ENCODE measurements at regions not wholly inside any gene's neighbourhood (a gene's known extent, or its start where the extent isn't known, plus 50 kb on each side); places are given as distances from the start of the nearest gene placed in this dataset.

GRCh38 chr3:113354307-113354706 is 87.0 kb downstream of the CFAP44 start:
- Histone ChIP-seq H3K4me2 (no peak overlapping the region), H3K4me1 (ENCODE audit: control insufficient read depth in 1 of 2, insufficient read depth in 2 of 2, low read depth in 1 of 2, low read length in 1 of 2) (no peaks in the 10 kb centered on the region), H3K79me2 (ENCODE audit: insufficient read depth) (no peaks in the 10 kb centered on the region), H3F3A (replicated peaks; ENCODE audit: insufficient read depth) (no peaks in the 10 kb centered on the region), H3K9me3 (no peaks in the 10 kb centered on the region), H3K9ac (no peak overlapping the region), H3K27me3 (ENCODE audit: insufficient read depth) (no peaks in the 10 kb centered on the region), H3K9me2 (no peaks in the 10 kb centered on the region), H4K20me1 (ENCODE audit: insufficient read depth) (no peaks in the 10 kb centered on the region), H2AFZ (ENCODE audit: low read depth) (no peak overlapping the region), H3K27ac (ENCODE audit: low read depth in 2 of 2, low read length in 1 of 2) (no peak overlapping the region), H3K36me3 (replicated peaks in 1 of 2; ENCODE audit: control insufficient read depth in 1 of 2, insufficient read depth in 2 of 2, low read length in 1 of 2) (no peaks in the 10 kb centered on the region), H3K4me3 (ENCODE audit: low read depth in 2 of 2, low read length in 1 of 2) (no peak overlapping the region)
- TF ChIP-seq RCOR1 (IDR thresholded peaks at IDR 0.05; ENCODE audit: low read length) (no peak), CHD2 (IDR thresholded peaks at IDR 0.05; ENCODE audit: low read length, partially characterized antibody) (no peak), SIN3A (IDR thresholded peaks at IDR 0.05; ENCODE audit: borderline replicate concordance, low read depth, low read length) (no peak), GABPA (IDR thresholded peaks at IDR 0.05; ENCODE audit: low read depth) (no peak), ELF1 (IDR thresholded peaks at IDR 0.05) (no peak)
- TF ChIP-seq, protein P1, sequence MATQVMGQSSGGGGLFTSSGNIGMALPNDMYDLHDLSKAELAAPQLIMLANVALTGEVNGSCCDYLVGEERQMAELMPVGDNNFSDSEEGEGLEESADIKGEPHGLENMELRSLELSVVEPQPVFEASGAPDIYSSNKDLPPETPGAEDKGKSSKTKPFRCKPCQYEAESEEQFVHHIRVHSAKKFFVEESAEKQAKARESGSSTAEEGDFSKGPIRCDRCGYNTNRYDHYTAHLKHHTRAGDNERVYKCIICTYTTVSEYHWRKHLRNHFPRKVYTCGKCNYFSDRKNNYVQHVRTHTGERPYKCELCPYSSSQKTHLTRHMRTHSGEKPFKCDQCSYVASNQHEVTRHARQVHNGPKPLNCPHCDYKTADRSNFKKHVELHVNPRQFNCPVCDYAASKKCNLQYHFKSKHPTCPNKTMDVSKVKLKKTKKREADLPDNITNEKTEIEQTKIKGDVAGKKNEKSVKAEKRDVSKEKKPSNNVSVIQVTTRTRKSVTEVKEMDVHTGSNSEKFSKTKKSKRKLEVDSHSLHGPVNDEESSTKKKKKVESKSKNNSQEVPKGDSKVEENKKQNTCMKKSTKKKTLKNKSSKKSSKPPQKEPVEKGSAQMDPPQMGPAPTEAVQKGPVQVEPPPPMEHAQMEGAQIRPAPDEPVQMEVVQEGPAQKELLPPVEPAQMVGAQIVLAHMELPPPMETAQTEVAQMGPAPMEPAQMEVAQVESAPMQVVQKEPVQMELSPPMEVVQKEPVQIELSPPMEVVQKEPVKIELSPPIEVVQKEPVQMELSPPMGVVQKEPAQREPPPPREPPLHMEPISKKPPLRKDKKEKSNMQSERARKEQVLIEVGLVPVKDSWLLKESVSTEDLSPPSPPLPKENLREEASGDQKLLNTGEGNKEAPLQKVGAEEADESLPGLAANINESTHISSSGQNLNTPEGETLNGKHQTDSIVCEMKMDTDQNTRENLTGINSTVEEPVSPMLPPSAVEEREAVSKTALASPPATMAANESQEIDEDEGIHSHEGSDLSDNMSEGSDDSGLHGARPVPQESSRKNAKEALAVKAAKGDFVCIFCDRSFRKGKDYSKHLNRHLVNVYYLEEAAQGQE (IDR thresholded peaks at IDR 0.05; ENCODE audit: low read depth, low read length): no peak
- TF ChIP-seq, protein P2, sequence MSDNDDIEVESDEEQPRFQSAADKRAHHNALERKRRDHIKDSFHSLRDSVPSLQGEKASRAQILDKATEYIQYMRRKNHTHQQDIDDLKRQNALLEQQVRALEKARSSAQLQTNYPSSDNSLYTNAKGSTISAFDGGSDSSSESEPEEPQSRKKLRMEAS (IDR thresholded peaks at IDR 0.05; ENCODE audit: low read depth): no peak
- no peak for DNase-seq
- WGBS (ENCODE audit: low lambda C conversion rate): 100% methylated on average over 1 of the region's 1 CpG
- ChIA-PET POLR2A (no interaction called here), CTCF (interaction anchor here (0.7 to 1.7 kb wide), 2 partner anchors 11 to 13 kb away, joined by 3 read pairs; no protein-coding TSS in a partner anchor)

DNA sequence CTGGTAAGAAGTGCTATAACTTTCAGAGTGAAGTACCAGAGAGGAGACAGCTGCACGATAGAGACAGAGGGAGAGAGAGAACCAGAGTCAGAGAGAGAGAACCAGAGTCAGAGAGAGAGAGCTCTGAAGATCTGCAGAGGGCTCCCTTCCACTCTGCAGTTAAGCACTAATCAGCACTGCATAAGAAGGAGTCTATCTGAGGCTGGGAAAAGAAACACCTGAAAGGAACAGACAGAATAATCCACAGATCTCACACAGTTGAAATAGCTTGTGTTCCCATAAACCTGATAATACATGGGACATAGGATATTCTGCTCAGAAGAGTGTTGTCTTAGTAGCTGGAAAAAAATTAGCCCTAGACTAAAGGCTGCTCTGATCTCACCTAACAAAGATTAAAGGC is 87.6 kb downstream of the CFAP44 start:
- ChIA-PET CTCF (interaction anchor here (0.7 to 1.7 kb wide), 2 partner anchors 11 to 14 kb away, joined by 3 read pairs; no protein-coding TSS in a partner anchor), POLR2A (no interaction called here)
- TF ChIP-seq CTCF (IDR thresholded peaks at IDR 0.05) (no peak), RXRA (IDR thresholded peaks at IDR 0.05; ENCODE audit: borderline replicate concordance, low read depth) (no peak), SMC3 (IDR thresholded peaks at IDR 0.05; ENCODE audit: low read depth, low read length) (no peak), EZH2phosphoT487 (IDR thresholded peaks at IDR 0.05; ENCODE audit: borderline replicate concordance, low read depth) (no peak), ELF1 (IDR thresholded peaks at IDR 0.05) (no peak), FOXM1 (IDR thresholded peaks at IDR 0.05; ENCODE audit: low read depth) (no peak)
- TF ChIP-seq, protein P3, sequence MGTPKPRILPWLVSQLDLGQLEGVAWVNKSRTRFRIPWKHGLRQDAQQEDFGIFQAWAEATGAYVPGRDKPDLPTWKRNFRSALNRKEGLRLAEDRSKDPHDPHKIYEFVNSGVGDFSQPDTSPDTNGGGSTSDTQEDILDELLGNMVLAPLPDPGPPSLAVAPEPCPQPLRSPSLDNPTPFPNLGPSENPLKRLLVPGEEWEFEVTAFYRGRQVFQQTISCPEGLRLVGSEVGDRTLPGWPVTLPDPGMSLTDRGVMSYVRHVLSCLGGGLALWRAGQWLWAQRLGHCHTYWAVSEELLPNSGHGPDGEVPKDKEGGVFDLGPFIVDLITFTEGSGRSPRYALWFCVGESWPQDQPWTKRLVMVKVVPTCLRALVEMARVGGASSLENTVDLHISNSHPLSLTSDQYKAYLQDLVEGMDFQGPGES (IDR thresholded peaks at IDR 0.05; ENCODE audit: low read depth, low read length): no peak
- H3K27me3 ChIP-seq (ENCODE audit: insufficient read depth): no peaks in the 10 kb centered on the region
- 58% methylated on average over 1 of the region's 1 CpG for WGBS (ENCODE audit: low lambda C conversion rate)
- H3K4me2 ChIP-seq: no peak overlapping the region
- no peaks in the 10 kb centered on the region for H3K9me2 ChIP-seq
- no peak overlapping the region for H3K4me3 ChIP-seq (ENCODE audit: low read depth in 2 of 2, low read length in 1 of 2)
- no peak for DNase-seq
- no peaks in the 10 kb centered on the region for H3K79me2 ChIP-seq (ENCODE audit: insufficient read depth)
- H3K36me3 ChIP-seq (replicated peaks in 1 of 2; ENCODE audit: control insufficient read depth in 1 of 2, insufficient read depth in 2 of 2, low read length in 1 of 2): no peaks in the 10 kb centered on the region
- H3K27ac ChIP-seq (ENCODE audit: low read depth in 2 of 2, low read length in 1 of 2): no peak overlapping the region
- H3F3A ChIP-seq (replicated peaks; ENCODE audit: insufficient read depth): no peaks in the 10 kb centered on the region
- no peak overlapping the region for H2AFZ ChIP-seq (ENCODE audit: low read depth)
- no peaks in the 10 kb centered on the region for H3K9me3 ChIP-seq
- H4K20me1 ChIP-seq (ENCODE audit: insufficient read depth): no peaks in the 10 kb centered on the region
- H3K4me1 ChIP-seq (ENCODE audit: control insufficient read depth in 1 of 2, insufficient read depth in 2 of 2, low read depth in 1 of 2, low read length in 1 of 2): no peaks in the 10 kb centered on the region
- no peak overlapping the region for H3K9ac ChIP-seq

All from SK-N-SH (cell line).